Activated T-cell treated with anti-CD3 and anti-CD28 coated beads, Interleukin-2, amount 50 U/mL, for 72 hours (primary cell): ENCODE measurements at regions not wholly inside any gene's neighbourhood (a gene's known extent, or its start where the extent isn't known, plus 50 kb on each side); places are given as distances from the start of the nearest gene placed in this dataset.

Source experiments
- ATAC-seq, 2 donors: fragments of 150-1000 bp; cut with Tn5 transposase; replicated peaks in 1 of 2; 2 replicates each; pipeline ENCODE4 v1.10.0; 2021; ENCODE audit warnings: moderate library complexity in 2 of 2, mild to moderate bottlenecking in 1 of 2
- DNase-seq, 2 donors: peaks; one replicate each; pipeline ENCODE4 v3.0.0; 2021 to 2022; ENCODE audit warnings: mixed read lengths in 1 of 2
- H3K27ac Mint-ChIP-seq: one replicate; pipeline ENCODE4 v1.8.0; 2022; ENCODE audit warnings: mild to moderate bottlenecking, moderate library complexity, mixed read lengths
- H3K27me3 Mint-ChIP-seq: one replicate; pipeline ENCODE4 v1.8.0; 2022; ENCODE audit warnings: low read depth, mixed read lengths
- H3K36me3 Mint-ChIP-seq, 2 donors: one replicate each; pipeline ENCODE4 v1.8.0; 2022; ENCODE audit warnings: mixed read lengths in 2 of 2, mild to moderate bottlenecking in 1 of 2; ENCODE audit not compliant: insufficient read depth in 2 of 2
- H3K4me1 Mint-ChIP-seq: one replicate; pipeline ENCODE4 v1.8.0; 2022; ENCODE audit warnings: low read depth, mixed read lengths
- H3K4me3 Mint-ChIP-seq, 2 donors: one replicate each; pipeline ENCODE4 v1.8.0; 2022; ENCODE audit warnings: mild to moderate bottlenecking in 2 of 2, mixed read lengths in 2 of 2, moderate library complexity in 2 of 2
- H3K9me3 Mint-ChIP-seq, 2 donors: one replicate each; pipeline ENCODE4 v1.8.0; 2022; ENCODE audit warnings: mixed read lengths in 2 of 2

GRCh38 chr4:4765811-4766210 is 93.7 kb upstream of the MSX1 start:
- H3K4me3 Mint-ChIP-seq = no peak overlapping the region
- peaks cover 3 to 4% of the 10 kb centered on the region in 2 donors for H3K36me3 Mint-ChIP-seq
- no peaks in the 10 kb centered on the region for H3K9me3 Mint-ChIP-seq
- no peak overlapping the region for H3K27ac Mint-ChIP-seq
- H3K27me3 Mint-ChIP-seq = peaks cover 9% of the 10 kb centered on the region
- peaks cover 12% of the 10 kb centered on the region for H3K4me1 Mint-ChIP-seq
- DNase-seq (no peak), ATAC-seq (no peak)

GRCh38 chr4:4764558-4764905 is 94.9 kb upstream of the MSX1 start:
- DNase-seq (no peak), ATAC-seq (no peak)
- Mint-ChIP-seq H3K36me3 (peaks cover 3 to 4% of the 10 kb centered on the region in 2 donors), H3K4me1 (peaks cover 12% of the 10 kb centered on the region), H3K4me3 (peak overlapping the region in 1 of 2 donors; percentile 25), H3K27me3 (peaks cover 9% of the 10 kb centered on the region), H3K9me3 (no peaks in the 10 kb centered on the region), H3K27ac (no peak overlapping the region)

DNA sequence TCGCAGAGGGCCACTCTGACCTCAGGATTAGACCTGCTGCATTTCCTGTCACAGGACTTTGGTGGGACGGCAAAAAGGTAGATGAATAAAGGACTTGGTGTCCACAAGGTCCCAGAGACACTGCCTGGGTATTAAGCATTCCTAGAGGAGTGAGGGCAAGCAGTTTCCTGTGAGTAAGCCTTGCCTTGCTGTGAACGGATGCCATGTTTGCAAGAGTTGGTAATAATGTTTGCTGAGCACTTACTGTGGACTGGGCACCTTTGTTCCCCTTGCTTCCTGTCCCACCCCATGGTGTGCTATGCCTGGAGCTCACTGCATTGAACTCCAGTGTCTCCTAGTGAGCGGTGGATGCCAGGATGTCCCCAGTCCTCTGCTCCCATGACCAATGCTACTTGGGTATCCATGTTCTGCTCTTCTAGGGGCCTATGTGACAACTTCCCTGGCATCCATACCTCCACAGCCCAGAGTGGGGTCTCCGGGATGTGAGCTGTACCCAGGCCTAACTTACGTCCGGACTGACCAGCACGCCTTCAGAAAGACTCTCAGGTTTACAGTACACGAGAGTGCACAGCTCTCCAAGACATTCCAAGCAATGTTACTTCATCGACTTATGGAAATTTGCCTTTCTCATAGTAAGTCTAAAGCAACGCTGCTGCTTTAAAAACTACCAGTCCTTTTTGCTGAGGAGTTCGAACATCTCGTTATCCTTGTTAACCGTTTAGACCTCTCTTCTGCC is 95.5 kb upstream of the MSX1 start:
- Mint-ChIP-seq H3K36me3 (peaks cover 3 to 4% of the 10 kb centered on the region in 2 donors), H3K4me3 (peak overlapping the region in 1 of 2 donors; percentile 84), H3K27ac (no peak overlapping the region), H3K4me1 (peaks cover 13% of the 10 kb centered on the region), H3K9me3 (no peaks in the 10 kb centered on the region), H3K27me3 (peaks cover 9% of the 10 kb centered on the region)
- DNase-seq (no peak), ATAC-seq (no peak)

DNA sequence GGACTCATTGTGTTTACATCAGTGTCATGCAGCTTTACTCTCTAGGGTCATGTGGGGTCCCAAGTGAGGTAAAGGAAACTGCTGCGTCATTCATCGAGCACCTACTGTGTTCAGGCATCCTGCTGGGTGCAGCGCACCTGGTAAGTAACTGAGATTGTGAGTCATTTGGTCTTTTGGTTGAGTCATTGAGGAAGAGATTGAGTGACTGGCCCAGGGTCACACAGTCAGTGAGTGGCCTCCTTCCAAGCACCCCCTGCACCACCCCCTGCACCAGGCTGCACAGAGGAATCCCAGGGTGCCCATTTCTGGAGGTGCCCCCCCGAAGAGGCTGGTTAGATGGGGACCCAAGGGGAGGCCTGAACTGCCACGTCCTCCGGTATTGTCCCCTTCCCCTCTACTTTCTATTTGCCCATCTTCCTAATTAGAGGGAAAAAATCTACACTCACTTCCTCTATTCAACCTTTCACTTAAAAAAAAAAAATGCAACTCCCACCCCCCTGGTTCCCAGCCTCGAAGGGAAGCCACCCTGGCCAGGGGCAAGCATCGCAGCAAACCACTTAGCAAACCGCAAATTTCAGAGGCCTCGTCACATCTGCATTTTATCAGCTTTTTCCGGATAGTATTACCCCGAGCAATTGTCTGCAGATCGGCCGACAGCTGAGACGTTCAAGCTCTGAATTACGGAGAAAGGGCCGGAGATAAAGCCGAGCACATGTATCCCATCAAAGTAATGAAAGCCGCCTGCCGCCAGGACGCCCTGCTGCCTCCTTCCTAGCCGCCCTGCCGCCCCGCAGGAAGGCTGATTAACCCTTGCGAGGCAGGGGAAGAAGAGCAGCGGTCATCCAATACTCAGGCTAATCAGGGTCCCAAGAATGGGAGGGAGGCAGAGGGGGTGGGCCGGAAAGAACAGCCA is 96.3 kb upstream of the MSX1 start:
- peaks cover 3 to 4% of the 10 kb centered on the region in 2 donors for H3K36me3 Mint-ChIP-seq
- peak overlapping the region; percentile 85 for H3K27ac Mint-ChIP-seq
- H3K4me1 Mint-ChIP-seq = peaks cover 19% of the 10 kb centered on the region
- peak; percentile 98 for ATAC-seq
- peaks cover 9% of the 10 kb centered on the region for H3K27me3 Mint-ChIP-seq
- H3K4me3 Mint-ChIP-seq = peak overlapping the region; percentile 61 to 84
- no peaks in the 10 kb centered on the region for H3K9me3 Mint-ChIP-seq
- peak; percentile 54 to 58 for DNase-seq

GRCh38 chr4:4762300-4762699 is 97.2 kb upstream of the MSX1 start:
- no peak for DNase-seq
- ATAC-seq = no peak
- H3K4me1 Mint-ChIP-seq = peaks cover 19% of the 10 kb centered on the region
- H3K27me3 Mint-ChIP-seq = peaks cover 9% of the 10 kb centered on the region
- no peaks in the 10 kb centered on the region for H3K9me3 Mint-ChIP-seq
- H3K36me3 Mint-ChIP-seq = peaks cover under 1 to 4% of the 10 kb centered on the region in 2 donors
- no peak overlapping the region for H3K4me3 Mint-ChIP-seq
- H3K27ac Mint-ChIP-seq = no peak overlapping the region

GRCh38 chr4:4761128-4761982 is 98.1 kb upstream of the MSX1 start:
- H3K27ac Mint-ChIP-seq = no peak overlapping the region
- peaks cover 9% of the 10 kb centered on the region for H3K27me3 Mint-ChIP-seq
- no peak for DNase-seq
- H3K36me3 Mint-ChIP-seq = peaks cover 0 to 4% of the 10 kb centered on the region in 2 donors
- no peaks in the 10 kb centered on the region for H3K9me3 Mint-ChIP-seq
- H3K4me1 Mint-ChIP-seq = peaks cover 19% of the 10 kb centered on the region
- no peak overlapping the region for H3K4me3 Mint-ChIP-seq
- no peak for ATAC-seq

GRCh38 chr4:4759883-4760282 is 99.6 kb upstream of the MSX1 start:
- peaks cover 9% of the 10 kb centered on the region for H3K27me3 Mint-ChIP-seq
- DNase-seq = no peak
- no peak overlapping the region for H3K27ac Mint-ChIP-seq

GRCh38 chr4:4759232-4759631 is 100.2 kb upstream of the MSX1 start:
- H3K27me3 Mint-ChIP-seq = peaks cover 6% of the 10 kb centered on the region
- no peaks in the 10 kb centered on the region for H3K9me3 Mint-ChIP-seq
- H3K36me3 Mint-ChIP-seq = no peaks in the 10 kb centered on the region
- no peak overlapping the region for H3K4me3 Mint-ChIP-seq
- DNase-seq = no peak
- no peak for ATAC-seq
- no peak overlapping the region for H3K27ac Mint-ChIP-seq
- peaks cover 19% of the 10 kb centered on the region for H3K4me1 Mint-ChIP-seq

More at GRCh38 chr4:4759883-4760282, 99.6 kb upstream of the MSX1 start:
- Mint-ChIP-seq H3K36me3 (peaks cover 0 to 4% of the 10 kb centered on the region in 2 donors), H3K9me3 (no peaks in the 10 kb centered on the region), H3K4me1 (peaks cover 19% of the 10 kb centered on the region), H3K4me3 (no peak overlapping the region)
- ATAC-seq = no peak

GRCh38 chr4:4758681-4759080 is 100.8 kb upstream of the MSX1 start:
- H3K27me3 Mint-ChIP-seq = peaks cover 8% of the 10 kb centered on the region
- H3K36me3 Mint-ChIP-seq = no peaks in the 10 kb centered on the region
- H3K4me3 Mint-ChIP-seq = no peak overlapping the region
- ATAC-seq (peak in 1 of 2 donors; percentile 18), DNase-seq (no peak)
- no peaks in the 10 kb centered on the region for H3K9me3 Mint-ChIP-seq
- peaks cover 19% of the 10 kb centered on the region for H3K4me1 Mint-ChIP-seq
- H3K27ac Mint-ChIP-seq = no peak overlapping the region

- H3K4me3 Mint-ChIP-seq = no peak overlapping the region
- H3K27ac Mint-ChIP-seq = no peak overlapping the region
- H3K9me3 Mint-ChIP-seq = no peaks in the 10 kb centered on the region
- no peaks in the 10 kb centered on the region for H3K36me3 Mint-ChIP-seq
- peaks cover 26% of the 10 kb centered on the region for H3K27me3 Mint-ChIP-seq
- DNase-seq (no peak), ATAC-seq (no peak)
- peaks cover 8% of the 10 kb centered on the region for H3K4me1 Mint-ChIP-seq
Observed at GRCh38 chr4:4755306-4755705, 104.2 kb upstream of the MSX1 start.

- Mint-ChIP-seq H3K4me3 (no peak overlapping the region), H3K36me3 (no peaks in the 10 kb centered on the region), H3K4me1 (peaks cover 8% of the 10 kb centered on the region), H3K9me3 (no peaks in the 10 kb centered on the region), H3K27me3 (peaks cover 26% of the 10 kb centered on the region), H3K27ac (no peak overlapping the region)
- ATAC-seq (no peak), DNase-seq (no peak)
Observed at GRCh38 chr4:4754641-4755040, 104.8 kb upstream of the MSX1 start.

DNA sequence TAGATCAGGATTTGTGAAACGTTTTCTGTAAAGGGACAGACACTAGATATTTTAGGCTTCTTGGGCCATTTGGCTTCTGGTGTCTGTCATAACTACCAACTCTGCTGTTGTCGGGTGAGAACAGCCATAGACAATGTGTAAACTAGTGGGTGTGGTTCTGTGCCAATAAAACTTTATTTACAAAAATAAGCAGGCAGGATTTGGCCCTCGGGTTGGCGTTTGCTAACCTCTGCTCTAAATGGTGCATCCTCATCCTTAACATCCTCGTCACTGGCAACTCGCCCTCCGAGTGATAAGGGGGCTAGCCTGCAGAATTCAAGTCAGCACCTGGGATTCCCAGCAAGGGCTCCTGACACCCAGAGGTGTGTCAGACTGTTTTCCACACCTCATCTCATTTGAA is 105.8 kb upstream of the MSX1 start:
- Mint-ChIP-seq H3K27me3 (peaks cover 26% of the 10 kb centered on the region), H3K9me3 (no peaks in the 10 kb centered on the region), H3K4me3 (no peak overlapping the region), H3K36me3 (no peaks in the 10 kb centered on the region), H3K27ac (no peak overlapping the region), H3K4me1 (peaks cover 3% of the 10 kb centered on the region)
- DNase-seq (no peak), ATAC-seq (no peak)
